ENCODE measurements at regions not wholly inside any gene's neighbourhood (a gene's known extent, or its start where the extent isn't known, plus 50 kb on each side); places are given as distances from the start of the nearest gene placed in this dataset.

DNA sequence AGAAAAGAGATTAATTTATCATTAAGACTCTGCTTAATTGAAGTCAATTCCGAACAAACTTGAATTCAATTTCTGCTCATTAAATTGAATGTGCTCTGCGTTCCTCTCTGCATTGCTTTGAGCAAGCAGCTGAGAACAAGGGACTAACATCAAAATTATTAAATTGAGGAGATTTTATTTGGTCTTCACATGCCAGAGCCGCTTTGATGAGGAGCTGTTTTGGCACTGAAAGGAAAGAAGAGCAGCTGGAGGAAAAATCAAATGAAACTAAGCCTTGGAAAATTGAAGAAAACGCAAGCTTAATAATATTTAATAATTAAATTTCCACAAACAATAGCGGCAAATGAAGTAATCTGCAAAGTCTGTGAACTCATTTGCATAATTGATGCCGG is 222.0 kb upstream of the PKN2 start:
- TF ChIP-seq CTCF (conservative IDR thresholded peaks at IDR 0.05 in 1 of 2, IDR thresholded peaks at IDR 0.05 in 1 of 2; ENCODE audit: extremely low read depth in 1 of 2, insufficient read depth in 1 of 2, low read depth in 1 of 2, low read length in 2 of 2) (no peak), EZH2 (IDR thresholded peaks at IDR 0.05; ENCODE audit: borderline replicate concordance, low read length) (no peak)
